HG03159 (cell line): ENCODE measurements at regions not wholly inside any gene's neighbourhood (a gene's known extent, or its start where the extent isn't known, plus 50 kb on each side); places are given as distances from the start of the nearest gene placed in this dataset.
"Not testable (repeated sequence)": the region's sequence is repeated elsewhere in the genome, so short reads cannot be mapped to it uniquely, and the experiment has no call there.

Experiments used
- ATAC-seq: cut with Tn5 transposase; IDR thresholded peaks from one replicate; pipeline ENCODE4 v1.9.1; 2021; ENCODE audit warnings: mild to moderate bottlenecking, moderate library complexity; ENCODE audit not compliant: unreplicated experiment

DNA sequence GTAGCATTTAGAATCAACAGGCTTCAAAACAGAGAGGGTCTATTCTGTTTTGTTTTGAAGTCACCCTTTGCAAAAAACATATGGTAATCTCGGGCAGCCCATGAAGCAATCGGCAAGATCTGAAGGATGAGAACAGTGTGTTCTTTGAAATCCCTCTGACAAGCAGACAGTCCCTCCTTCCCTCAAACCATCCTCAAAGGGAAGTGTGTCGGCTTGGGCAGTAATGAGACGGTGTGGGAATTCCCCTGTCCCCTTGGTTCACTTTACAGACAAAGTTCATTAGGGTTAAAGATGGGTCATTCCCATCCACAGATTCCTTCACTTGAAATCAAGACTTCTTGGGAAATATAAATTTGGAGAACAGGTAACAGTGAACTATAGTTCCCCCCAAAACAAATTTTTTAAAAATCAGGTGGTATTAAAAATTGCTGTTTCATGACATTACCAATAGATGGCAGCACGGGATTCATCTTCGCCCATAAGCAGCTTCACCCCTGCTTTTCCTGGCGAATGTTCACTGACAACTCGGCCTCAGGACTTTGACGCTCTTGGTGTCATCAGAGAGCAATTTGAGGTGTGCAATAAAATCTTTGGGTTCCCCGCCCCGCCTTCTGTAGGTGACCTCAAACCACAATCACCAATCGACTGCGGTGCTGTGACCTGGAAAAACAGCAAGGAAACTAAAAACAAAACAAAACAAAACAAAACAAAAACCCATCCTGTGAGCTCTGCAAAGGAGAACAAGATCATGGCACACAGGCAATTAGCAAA, 159.3 kb upstream of the TNFAIP3 start:
- ATAC-seq, result peak; percentile 66

DNA sequence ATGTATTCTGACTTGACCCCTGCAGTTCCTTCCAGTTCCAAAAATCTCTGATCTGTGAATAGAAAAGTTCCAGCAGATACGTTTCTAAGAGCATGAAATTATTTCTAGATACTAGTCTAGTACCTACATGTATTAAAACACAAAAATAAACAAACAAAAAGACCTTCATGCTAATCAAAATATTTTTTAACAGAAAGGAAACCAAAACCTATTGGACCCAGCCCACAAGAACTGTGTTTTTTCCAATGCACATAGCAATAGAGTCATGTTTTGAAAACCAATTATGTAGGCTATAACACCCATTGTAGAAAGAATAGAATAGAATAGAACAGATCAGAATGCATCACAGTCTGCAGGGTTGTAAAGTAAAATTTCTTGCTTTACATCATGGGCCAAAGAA, 158.6 kb upstream of the TNFAIP3 start:
- ATAC-seq, result no peak

DNA sequence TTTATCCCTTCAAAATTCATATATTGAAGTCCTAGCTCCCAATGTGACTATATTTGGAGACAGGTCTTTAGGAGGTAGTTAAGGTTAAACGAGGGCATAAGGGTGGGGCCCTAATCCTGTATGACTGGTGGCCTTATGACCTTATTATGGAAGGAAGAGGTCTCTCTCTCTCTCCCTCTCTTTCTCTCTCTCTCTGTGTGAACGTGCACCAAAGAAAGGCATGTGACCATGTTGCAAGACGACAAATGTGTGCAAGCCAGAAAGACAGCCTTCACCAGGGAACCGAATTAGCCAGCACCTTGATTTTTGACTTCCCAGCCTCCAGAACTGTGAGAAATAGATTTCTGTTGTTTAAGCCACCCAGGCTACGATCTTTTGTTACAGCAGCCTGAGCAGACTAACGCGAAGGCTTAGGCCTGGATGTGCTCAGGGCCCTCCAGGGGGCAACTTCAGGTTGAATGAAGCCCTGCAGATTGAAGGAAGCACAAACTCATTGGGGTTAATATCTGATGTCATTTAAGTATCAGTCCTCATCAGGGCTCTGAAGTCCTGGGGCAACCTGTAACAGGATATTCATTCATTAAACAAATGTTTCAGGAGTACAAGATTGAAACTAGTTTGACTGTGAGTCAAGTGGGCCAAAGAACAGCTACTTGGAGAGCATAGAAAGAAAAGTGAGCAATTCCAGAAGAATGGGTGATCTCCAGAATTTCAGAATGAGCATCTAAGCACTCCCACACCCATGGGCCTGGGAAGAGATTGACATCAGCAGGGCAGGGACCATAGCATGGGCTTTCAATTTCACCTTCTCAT, 157.4 kb upstream of the TNFAIP3 start:
- ATAC-seq, result no peak

DNA sequence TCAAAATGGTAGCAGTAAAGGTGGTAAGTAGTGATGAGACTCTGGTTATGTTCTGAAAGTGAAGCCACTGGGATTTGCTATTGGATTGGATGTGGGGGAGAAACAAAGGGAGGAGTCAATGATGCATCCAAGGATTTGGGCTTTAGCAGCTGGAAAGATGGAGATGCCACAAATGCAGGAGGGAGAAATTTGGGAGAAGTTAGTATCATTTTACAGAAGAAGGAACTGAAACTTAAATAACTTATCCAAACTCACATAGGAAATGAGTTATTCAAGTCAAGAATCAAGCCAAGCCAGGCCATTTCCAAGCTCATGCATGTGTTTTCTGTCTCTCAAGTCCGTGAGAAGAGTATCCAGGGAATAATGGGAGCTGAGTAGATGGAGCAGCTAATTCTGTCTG, 155.1 kb upstream of the TNFAIP3 start:
- ATAC-seq, result no peak

DNA sequence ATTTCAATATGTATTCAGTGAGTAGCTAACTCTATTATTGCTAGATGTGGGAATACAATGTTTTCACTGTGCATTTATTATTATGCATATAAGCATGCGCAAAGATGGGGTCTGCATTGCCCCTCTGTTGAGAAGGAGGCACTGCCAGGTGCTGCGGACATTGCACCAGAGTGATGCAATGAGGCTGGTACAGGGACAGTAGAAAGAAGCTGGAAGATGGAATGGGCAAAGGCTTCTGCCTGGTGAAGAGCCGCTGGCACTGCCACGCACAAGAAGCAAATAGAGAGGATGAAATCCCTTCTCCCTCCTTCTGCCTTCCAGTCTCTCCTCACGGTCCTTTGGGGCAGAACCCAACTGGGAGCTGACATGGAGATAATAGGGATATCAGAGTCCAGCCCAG, 154.5 kb upstream of the TNFAIP3 start:
- ATAC-seq, result no peak

DNA sequence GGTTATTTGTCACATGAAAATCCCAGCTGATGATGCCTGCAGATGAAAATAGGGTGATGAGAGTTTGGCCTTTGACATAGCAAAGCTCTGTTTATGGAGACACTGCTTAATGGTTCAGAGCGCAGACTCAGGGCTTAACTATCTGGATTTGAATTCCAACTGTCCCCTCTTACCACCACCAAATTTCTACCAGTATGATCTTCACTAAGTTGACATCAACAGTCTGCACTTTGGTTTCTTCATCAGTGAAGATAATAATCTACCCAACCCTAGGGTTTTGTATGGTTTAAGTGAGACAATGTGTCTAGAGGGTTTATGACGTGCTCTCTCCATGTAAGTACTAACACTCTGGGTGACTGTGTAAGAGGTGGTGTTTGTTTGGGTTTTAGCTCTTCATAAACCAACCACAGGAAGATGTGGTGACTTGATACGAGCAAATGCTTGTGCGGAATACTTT, 151.4 kb upstream of the TNFAIP3 start:
- no peak for ATAC-seq

DNA sequence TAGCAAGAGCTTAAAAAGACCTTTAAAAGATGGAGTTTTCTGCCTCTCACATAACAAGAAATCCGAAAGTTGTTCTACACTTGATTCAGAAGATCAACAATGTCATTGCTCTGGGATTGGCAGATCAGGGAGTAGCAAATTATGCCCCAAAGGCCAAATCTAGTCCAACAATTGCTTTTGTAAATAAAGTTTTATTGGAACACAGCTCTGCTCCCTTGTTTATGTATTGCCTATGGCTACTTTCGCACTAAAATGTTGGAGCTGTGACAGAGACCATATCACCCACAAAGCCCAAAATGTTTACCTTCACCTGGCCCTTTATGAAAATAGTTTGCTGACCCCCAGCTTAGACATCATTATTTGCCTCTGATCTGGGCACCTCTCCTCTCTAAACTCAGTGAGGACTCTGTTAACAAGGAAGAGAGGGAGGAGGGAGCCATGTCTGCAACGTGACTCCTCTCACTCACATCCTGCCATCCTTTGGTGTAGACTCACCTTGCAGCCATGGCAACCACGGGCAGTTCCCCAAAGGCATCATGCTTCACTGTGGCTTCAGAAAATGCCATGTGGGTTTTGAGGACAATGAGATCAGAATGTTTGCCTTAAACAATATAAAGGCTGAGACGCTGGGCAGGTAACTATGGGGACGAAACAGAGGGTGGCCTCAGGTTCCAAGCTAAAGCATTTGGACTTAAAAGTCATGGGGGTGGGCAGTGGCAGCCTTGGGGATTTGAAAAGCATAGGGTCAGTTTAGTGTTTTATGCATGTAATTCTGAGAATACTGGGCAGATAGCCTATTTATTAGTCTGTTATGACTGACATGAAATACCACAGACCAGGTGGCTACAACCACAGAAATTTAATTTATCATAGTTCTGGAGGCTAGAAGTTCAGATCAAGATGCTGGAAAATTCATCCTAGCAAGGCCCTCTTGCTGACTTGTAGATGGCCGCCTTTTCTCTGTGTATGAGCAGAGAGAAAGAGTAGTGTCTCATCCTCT, 149.7 kb upstream of the TNFAIP3 start:
- ATAC-seq, result peak; percentile 46

DNA sequence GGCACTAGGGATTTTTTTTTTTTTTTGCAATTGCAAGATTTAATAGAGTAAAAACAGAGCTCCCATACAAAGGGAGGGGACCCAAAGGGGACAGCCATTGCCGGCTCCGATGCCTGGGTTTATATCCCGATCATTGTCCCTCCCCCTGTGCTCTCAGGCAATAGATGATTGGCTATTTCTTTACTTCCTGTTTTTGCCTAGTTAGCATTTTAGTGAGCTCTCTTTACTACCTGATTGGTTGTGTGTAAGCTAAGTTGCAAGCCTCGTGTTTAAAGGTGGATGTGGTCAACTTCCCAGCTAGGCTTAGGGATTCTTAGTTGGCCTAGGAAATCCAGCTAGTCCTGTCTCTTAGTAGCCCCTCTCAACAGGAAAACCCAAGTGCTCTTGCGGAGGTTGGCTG, 148.2 kb upstream of the TNFAIP3 start:
- not testable (repeated sequence) for ATAC-seq

DNA sequence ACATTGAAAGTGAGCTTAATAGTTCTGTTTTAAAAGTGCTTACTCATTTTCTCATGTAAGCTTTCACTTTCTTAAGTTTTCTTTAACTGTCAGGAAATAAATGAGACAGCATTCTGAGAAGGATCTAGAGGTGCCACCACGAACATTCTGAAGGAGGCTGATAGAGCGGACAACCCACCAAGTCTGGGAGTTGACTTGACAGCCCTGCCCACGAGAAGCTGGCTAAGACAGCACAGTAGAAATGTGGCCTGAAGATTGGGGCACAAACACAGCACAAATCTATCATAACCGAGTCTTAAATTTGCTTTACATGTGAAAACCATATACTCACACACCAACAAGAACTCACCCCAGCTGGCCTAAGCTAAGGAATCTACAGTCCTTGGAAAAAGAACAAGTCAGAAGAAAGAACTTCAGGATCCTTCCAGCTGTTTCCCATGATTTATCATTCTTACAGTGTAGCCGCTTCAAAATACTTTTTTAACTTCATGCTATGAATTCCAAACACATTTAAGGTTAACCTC, 144.2 kb upstream of the TNFAIP3 start:
- ATAC-seq, result no peak

DNA sequence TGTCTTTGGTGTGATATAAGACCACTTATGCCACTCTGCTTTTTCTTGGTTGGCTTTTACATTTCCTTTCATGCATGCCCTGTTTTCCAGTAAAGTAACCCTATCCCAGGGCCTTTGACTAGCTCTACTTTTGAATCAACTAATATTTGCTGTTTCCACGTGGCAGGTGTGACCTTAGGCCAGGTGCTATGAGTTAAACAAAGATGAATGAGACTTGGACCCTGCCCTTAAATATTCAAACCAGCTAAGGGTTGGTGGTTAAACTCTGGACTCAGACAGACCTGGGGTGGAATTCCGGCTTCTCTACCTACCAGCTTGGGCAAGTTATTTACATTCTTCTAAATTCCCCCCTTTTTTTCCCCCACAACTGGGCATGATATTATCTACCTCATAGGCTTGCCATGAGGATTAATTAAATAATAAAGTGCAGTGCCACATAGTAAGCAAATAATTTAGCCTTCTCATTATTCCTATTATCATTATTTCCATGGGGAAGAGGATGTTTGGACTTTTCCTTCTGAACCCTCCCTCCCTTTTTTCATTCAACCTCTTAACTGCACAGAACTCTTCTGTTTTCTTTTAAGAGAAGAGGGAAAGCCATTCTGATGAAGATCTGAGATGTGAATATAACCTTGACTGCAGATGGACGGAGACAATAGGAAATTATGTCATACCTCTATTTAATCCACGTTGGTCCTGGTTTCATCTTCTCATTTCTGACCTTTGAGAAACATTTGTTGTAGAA, 143.6 kb upstream of the TNFAIP3 start:
- ATAC-seq, result no peak

DNA sequence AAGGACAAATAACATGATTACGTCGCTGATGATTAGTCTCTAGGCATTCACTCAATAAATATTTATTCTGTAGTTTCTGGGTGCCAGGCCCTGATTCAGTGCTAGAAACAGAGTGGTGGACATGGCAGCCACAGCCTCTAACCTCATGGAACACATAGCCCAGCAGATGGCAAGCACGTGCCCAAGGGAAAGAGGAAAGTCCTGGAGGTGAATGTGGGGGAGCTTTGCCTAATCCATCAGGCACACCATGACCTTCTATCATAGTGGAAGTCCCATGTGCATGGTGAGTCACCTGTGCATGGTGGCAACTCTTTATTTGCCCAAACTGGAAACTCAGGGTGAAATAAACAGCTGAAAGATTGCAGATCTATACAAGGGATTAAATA, 143.0 kb upstream of the TNFAIP3 start:
- no peak for ATAC-seq

DNA sequence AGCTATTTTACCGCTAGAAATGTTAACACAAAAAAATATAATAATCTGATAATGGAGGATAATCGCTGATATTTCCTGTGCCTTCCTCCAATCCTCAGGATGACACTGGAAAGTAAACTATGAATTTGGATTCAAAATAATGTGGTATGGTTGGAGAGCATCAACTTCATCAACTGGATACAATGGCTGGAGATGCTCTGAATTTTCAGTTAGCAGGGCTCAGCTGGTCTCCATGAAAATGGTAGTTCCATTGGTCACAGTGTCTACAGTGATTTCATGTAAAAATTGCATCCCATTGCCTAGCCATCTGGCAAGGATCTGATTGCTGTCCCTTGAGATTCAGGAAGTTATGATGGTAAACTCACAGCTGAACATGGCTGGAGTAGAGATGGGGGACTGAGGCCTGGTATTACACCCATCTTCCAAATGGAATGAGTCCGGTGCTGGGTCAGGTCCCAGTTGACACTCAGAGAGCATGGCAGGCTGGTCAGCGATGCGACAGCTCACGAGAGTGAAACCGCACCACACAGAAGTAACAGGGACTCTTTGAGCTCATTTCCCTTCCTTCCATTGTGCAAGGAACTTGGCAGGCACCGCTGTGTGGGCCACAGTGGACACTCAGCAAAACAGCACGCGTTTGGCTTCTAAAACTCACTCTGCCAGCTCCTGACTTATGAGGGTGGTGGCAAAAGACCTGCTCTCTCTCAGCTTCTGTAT, 142.4 kb upstream of the TNFAIP3 start:
- no peak for ATAC-seq

DNA sequence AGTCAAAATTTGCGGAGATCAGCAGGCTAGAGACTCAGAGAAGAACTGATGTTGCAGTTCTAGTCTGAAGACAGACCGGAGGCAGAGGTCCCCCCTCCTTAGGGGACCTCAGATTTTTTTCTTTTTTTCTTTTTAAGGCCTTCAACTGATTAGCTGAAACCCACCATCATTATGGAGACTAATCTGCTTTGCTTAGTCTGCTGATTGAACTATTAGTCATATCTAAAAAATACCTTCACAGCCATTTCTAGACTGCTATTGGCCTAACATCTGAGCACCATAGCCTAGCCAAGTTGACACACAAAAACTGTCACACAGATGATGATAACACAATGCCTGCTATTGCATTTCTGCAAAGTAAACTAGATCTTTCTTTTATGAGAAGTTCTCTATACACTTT, 141.1 kb upstream of the TNFAIP3 start:
- no peak for ATAC-seq

DNA sequence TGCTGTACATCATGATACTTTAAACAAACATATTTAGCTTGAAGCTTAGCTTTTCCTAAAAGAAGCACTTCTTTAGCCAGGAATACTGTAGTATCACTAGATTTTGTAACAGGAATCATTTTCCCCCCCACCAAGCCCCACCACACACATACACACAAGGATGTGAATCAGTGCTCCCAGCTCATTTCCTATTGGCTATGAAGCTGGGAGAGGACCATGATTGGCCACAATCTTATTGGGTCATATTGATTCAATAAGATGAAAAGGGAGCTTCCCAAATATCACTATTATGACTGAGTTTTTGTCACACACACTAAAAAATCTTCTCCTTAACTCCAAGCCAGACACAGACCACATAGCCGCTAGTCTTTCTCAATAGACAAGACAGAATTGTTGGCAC, 140.5 kb upstream of the TNFAIP3 start:
- ATAC-seq, result no peak

DNA sequence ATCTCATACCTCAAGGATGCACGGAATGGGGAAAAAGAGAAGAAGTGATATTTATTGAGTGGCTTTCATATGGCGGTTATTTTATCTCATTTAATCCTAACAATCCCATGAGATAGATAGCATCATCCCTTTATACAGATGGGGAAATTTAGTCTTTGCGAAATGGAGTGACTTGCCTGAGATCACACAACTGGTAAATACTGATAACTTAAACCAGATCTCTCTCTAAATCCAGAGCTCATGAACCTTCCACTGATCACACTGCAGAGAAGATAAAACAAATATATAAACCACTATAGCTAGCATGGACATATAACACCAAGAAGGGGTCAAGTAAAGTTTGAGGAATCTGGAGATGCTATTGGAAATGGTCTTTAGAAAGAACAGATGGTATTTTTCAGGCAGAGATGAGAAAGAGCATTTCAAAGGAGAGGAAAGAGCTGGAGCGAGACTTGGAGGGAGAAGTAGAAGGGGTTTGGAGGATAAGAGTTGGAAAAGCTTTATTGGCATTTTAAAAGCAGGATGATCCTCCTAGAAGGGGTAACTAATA, 139.8 kb upstream of the TNFAIP3 start:
- ATAC-seq, result no peak

DNA sequence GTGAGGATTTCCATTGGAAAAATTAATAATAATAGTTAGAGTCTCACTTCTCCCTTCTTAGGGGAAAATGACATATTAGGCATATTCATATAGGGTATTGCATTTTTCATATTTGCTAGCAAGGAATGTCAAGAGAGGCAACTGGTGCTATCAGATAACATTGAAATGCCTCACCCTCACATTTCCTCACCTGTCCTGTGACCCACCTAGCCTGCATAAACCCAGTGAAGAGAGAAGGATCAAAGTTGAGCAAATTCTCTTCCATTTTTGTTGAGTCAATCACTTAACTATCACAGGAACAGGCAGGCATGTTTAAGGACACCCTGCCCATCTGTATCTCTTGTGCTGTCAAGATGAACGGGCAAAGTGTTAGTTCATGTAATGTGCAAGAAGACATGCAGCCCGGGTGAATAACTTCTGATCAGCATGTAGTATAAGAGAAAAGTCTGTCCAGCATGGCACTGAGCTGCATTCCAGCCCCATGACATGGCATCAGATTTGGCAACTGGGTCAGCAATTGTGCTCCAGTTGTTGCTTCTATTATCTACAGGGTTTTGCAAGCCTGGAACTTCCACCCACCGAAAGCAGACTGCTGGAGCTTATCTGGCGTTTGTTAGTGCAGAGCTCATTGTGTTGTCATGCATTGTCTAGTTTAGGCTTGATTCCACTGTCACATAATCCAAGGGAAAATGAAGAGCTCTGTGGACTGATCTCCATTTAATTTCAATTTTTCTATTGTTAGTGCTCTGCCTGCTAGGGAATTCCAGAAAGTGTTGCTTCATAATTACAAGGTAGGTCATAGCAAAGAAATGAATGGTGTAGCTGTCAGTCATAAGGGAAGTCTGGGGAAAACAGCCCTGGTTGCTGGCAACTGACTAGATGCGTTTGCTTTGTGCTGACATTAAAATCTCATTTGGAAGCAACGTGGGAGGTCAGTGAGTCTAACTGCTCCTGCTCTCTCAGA, 138.4 kb upstream of the TNFAIP3 start:
- ATAC-seq, result no peak

DNA sequence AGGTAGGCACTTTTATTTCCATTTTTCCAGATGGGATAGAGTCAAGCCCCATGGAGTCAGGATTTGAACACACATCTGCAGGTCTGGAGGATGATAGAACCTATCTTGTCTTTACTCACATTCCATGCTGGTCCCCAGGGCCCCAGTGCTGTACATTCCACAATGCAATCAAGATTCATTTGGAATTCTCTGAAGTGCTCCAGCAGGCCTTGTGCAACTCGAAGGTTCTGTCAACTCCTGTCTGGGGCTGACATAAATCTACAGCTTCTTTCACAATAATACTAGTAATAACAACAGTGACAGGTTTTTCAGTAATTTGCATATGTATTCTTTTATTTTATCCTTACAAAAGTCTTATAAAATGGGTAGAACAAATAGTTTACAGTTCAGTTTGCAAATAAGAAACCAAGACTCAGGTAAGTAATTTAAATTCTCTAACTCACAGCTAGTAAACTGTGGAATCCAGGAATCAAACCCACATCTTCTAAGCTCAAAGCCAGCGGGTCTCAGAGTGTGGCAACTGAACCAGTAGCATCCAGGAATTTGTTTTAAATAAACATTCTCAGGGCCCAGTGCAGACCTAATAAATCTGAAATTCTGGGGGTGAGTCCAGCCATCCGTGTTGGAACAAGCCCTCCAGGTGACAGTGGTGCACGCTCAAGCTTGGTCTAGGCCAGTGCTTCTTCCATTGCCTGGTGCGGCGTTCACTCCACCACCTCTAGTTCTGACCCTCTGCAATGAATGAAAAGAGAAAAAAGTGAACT, 137.0 kb upstream of the TNFAIP3 start:
- no peak for ATAC-seq
